ENCODE measurements at regions not wholly inside any gene's neighbourhood (a gene's known extent, or its start where the extent isn't known, plus 50 kb on each side); places are given as distances from the start of the nearest gene placed in this dataset.

DNA sequence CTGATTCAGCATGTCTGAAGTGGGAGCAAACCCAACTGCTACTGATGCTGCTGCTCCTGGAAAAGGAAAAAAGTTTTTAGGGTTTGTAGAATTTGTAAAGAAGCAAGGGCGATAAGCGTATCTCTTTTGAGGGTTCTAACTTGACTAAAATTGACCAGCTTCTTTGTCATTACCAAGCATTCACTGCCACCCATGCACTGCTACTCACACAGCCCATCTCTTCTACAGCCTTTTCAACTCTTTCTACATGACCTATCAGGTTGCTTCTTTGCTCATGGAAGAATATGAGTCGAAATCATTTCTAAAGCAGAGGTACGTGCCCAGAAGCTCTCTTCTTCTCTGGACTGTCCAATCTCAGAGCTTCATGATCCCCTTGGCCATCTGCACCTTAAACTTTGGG, 570.9 kb downstream of the EPHA7 start:
- no peak for DNase-seq (ENCODE audit: low spot score in 2 of 2, unreplicated experiment in 2 of 2)
- Mint-ChIP-seq H3K36me3 (no peaks in the 10 kb centered on the region), H3K9me3 (peaks cover 11% of the 10 kb centered on the region), H3K4me1 (no peaks in the 10 kb centered on the region), H3K27ac (no peak overlapping the region), H3K4me3 (no peak overlapping the region), H3K27me3 (ENCODE audit: low read depth) (no peaks in the 10 kb centered on the region)
- TF ChIP-seq, protein P1, sequence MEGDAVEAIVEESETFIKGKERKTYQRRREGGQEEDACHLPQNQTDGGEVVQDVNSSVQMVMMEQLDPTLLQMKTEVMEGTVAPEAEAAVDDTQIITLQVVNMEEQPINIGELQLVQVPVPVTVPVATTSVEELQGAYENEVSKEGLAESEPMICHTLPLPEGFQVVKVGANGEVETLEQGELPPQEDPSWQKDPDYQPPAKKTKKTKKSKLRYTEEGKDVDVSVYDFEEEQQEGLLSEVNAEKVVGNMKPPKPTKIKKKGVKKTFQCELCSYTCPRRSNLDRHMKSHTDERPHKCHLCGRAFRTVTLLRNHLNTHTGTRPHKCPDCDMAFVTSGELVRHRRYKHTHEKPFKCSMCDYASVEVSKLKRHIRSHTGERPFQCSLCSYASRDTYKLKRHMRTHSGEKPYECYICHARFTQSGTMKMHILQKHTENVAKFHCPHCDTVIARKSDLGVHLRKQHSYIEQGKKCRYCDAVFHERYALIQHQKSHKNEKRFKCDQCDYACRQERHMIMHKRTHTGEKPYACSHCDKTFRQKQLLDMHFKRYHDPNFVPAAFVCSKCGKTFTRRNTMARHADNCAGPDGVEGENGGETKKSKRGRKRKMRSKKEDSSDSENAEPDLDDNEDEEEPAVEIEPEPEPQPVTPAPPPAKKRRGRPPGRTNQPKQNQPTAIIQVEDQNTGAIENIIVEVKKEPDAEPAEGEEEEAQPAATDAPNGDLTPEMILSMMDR (IDR thresholded peaks at IDR 0.05; ENCODE audit: unreplicated experiment): no peak

DNA sequence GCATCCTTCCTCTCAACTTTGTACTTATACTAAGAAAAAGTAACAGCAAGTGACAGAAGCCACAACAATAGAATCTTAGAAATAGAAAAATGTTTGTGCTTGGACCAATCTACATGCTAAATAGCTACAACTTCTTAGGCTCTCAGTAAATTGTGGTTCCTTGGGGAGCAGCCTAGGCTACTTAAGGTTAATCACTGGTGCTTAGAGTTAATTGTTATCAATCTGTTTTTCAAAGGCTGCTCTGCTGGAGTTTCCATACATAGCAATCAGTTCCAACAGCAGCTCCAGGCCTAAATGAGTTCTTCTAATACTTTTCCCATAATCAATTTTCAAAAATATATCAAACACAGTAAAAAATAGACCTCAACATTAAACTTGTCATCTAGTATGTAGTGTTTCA, 571.4 kb downstream of the EPHA7 start:
- H3K27ac Mint-ChIP-seq: no peak overlapping the region
- peaks cover 11% of the 10 kb centered on the region for H3K9me3 Mint-ChIP-seq
- TF ChIP-seq, protein P1 (IDR thresholded peaks at IDR 0.05; ENCODE audit: unreplicated experiment): no peak
- no peaks in the 10 kb centered on the region for H3K36me3 Mint-ChIP-seq
- H3K4me3 Mint-ChIP-seq: no peak overlapping the region
- H3K4me1 Mint-ChIP-seq: no peaks in the 10 kb centered on the region
- no peaks in the 10 kb centered on the region for H3K27me3 Mint-ChIP-seq (ENCODE audit: low read depth)
- DNase-seq (ENCODE audit: low spot score in 2 of 2, unreplicated experiment in 2 of 2): no peak

DNA sequence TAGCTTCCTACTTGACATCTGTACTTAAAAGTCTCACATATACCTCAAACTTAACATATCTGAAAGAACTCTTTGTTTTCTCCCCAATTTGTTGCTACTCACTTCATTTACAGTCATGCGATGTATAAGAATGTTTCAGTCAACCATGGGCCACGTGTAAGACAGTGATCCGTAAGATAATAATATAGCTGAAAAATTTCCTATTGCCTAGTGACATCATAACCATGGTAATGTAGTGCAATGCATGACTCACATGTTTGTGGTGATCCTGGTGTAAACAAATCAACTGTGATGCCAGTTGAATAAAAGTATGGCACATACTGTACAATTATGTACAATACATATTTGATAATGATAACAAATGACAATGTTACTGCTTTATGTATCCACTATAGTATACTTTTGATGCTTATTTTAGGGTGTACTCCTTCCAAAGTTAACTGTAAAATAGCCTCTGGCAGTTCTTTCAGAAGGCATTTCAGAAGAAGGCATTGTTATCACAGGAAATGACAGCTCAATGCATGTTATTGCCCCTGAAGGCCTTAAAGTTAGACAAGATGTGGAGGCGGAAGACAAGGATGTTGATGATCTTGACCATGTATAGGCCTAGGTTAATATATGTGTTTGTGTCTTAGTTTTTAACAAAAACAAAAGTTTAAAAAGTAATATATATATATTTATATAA, 579.0 kb downstream of the EPHA7 start:
- Mint-ChIP-seq H3K4me3 (no peak overlapping the region), H3K27ac (no peak overlapping the region), H3K4me1 (no peaks in the 10 kb centered on the region), H3K9me3 (no peaks in the 10 kb centered on the region), H3K36me3 (no peaks in the 10 kb centered on the region), H3K27me3 (ENCODE audit: low read depth) (no peaks in the 10 kb centered on the region)
- no peak for DNase-seq (ENCODE audit: low spot score in 2 of 2, unreplicated experiment in 2 of 2)
- TF ChIP-seq, protein P1 (IDR thresholded peaks at IDR 0.05; ENCODE audit: unreplicated experiment): no peak

DNA sequence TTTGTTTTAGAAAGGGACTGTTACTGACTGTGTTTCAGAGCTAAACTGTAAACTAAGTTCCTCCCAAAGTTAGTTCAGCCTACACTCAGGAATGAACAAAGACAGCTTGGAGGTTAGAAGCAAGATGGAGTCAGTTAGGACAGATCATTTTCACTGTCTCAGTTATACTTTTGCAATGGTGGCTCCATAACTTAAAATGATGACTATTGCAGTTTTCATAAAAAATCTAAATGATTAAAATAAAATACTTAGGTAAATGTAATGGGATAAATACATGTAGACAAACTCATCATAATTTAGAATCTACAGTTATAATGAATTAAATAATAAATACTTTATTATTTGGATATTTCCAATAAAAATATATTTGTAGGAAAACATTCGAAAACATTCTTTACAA, 590.6 kb downstream of the EPHA7 start:
- TF ChIP-seq, protein P1 (IDR thresholded peaks at IDR 0.05; ENCODE audit: unreplicated experiment): no peak
- DNase-seq (ENCODE audit: low spot score in 2 of 2, unreplicated experiment in 2 of 2): no peak
- Mint-ChIP-seq H3K4me3 (no peak overlapping the region), H3K36me3 (no peaks in the 10 kb centered on the region), H3K27ac (no peak overlapping the region), H3K4me1 (no peaks in the 10 kb centered on the region), H3K27me3 (ENCODE audit: low read depth) (no peaks in the 10 kb centered on the region), H3K9me3 (peaks cover 15% of the 10 kb centered on the region)

DNA sequence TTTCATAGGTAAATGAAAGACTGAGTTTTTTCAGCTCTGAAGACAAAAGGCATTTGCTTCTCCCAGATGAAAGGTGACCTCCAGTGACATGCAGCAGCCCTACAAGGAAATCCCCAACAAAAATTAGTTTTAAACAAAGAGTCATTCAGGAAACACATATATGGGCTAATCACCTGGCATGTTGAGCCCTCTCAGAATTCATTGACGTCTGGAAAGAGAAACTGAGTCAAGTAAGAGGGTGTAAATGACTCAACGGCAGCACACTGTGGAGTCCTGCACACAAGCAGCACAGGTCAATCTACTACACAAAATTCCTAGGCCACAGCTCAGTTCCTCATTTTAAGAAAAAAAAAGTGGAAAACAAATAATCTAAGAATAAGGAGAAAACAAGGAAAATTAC, 592.3 kb downstream of the EPHA7 start:
- H3K36me3 Mint-ChIP-seq: no peaks in the 10 kb centered on the region
- H3K4me3 Mint-ChIP-seq: no peak overlapping the region
- H3K4me1 Mint-ChIP-seq: peaks cover 8% of the 10 kb centered on the region
- TF ChIP-seq, protein P1 (IDR thresholded peaks at IDR 0.05; ENCODE audit: unreplicated experiment): no peak
- no peak overlapping the region for H3K27ac Mint-ChIP-seq
- peaks cover 10% of the 10 kb centered on the region for H3K9me3 Mint-ChIP-seq
- no peaks in the 10 kb centered on the region for H3K27me3 Mint-ChIP-seq (ENCODE audit: low read depth)
- no peak for DNase-seq (ENCODE audit: low spot score in 2 of 2, unreplicated experiment in 2 of 2)

DNA sequence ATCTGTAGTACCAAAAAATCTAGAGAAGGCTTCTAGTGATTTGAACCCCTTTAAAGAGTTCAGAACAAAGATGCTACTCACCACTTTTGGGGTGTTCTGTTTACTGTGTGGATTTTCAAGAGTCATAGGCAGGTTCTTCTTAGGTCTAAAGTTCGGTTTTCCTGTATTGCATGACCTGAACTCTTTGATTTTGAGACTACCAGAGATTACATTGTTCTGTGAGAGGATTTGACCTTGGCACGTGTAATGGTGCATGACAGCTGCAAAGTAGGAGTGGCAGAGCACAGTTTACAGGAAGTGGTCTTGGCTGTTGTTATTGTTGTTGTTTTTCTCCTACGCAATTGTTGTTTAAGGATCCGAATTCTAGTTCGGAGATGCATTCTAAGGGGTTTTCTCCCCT, 592.7 kb downstream of the EPHA7 start:
- Mint-ChIP-seq H3K27ac (no peak overlapping the region), H3K4me3 (no peak overlapping the region)
- TF ChIP-seq, protein P1 (IDR thresholded peaks at IDR 0.05; ENCODE audit: unreplicated experiment): no peak

More for the DNA sequence above, 592.7 kb downstream of the EPHA7 start:
- no peaks in the 10 kb centered on the region for H3K27me3 Mint-ChIP-seq (ENCODE audit: low read depth)
- H3K36me3 Mint-ChIP-seq: no peaks in the 10 kb centered on the region
- H3K4me1 Mint-ChIP-seq: peaks cover 9% of the 10 kb centered on the region
- no peak for DNase-seq (ENCODE audit: low spot score in 2 of 2, unreplicated experiment in 2 of 2)
- H3K9me3 Mint-ChIP-seq: peaks cover 10% of the 10 kb centered on the region
